ENCODE measurements at regions not wholly inside any gene's neighbourhood (a gene's known extent, or its start where the extent isn't known, plus 50 kb on each side); places are given as distances from the start of the nearest gene placed in this dataset.

GRCh38 chr15:70202756-70203155, 105.0 kb upstream of the TLE3 start:
- no peak for TF ChIP-seq CTCF (IDR thresholded peaks at IDR 0.05; ENCODE audit: extremely low read depth, insufficient read depth, missing control alignments)
- DNase-seq (ENCODE audit: low spot score), result no peak
- in situ Hi-C loops (cut with MboI; ENCODE audit: low pct_unique_long_range_greater_than_20kb, low sequenced_read_pairs, unreplicated experiment), result no loop called here

GRCh38 chr15:70201425-70201775, 103.7 kb upstream of the TLE3 start:
- no peak for TF ChIP-seq CTCF (IDR thresholded peaks at IDR 0.05; ENCODE audit: extremely low read depth, insufficient read depth, missing control alignments)
- in situ Hi-C loops (cut with MboI; ENCODE audit: low pct_unique_long_range_greater_than_20kb, low sequenced_read_pairs, unreplicated experiment), result no loop called here
- DNase-seq (ENCODE audit: low spot score), result no peak

GRCh38 chr15:70200511-70201424, 103.1 kb upstream of the TLE3 start:
- no peak for TF ChIP-seq CTCF (IDR thresholded peaks at IDR 0.05; ENCODE audit: extremely low read depth, insufficient read depth, missing control alignments)
- in situ Hi-C loops (cut with MboI; ENCODE audit: low pct_unique_long_range_greater_than_20kb, low sequenced_read_pairs, unreplicated experiment), result no loop called here
- DNase-seq (ENCODE audit: low spot score), result no peak

GRCh38 chr15:70199540-70200410, 102.1 kb upstream of the TLE3 start:
- DNase-seq (ENCODE audit: low spot score), result peak; percentile 35
- in situ Hi-C loops (cut with MboI; ENCODE audit: low pct_unique_long_range_greater_than_20kb, low sequenced_read_pairs, unreplicated experiment), result no loop called here
- TF ChIP-seq CTCF (IDR thresholded peaks at IDR 0.05; ENCODE audit: extremely low read depth, insufficient read depth, missing control alignments), result no peak

GRCh38 chr15:70199124-70199482, 101.4 kb upstream of the TLE3 start:
- no peak for DNase-seq (ENCODE audit: low spot score)
- no peak for TF ChIP-seq CTCF (IDR thresholded peaks at IDR 0.05; ENCODE audit: extremely low read depth, insufficient read depth, missing control alignments)
- in situ Hi-C loops (cut with MboI; ENCODE audit: low pct_unique_long_range_greater_than_20kb, low sequenced_read_pairs, unreplicated experiment), result no loop called here

GRCh38 chr15:70198441-70199123, 100.9 kb upstream of the TLE3 start:
- no peak for DNase-seq (ENCODE audit: low spot score)
- no peak for TF ChIP-seq CTCF (IDR thresholded peaks at IDR 0.05; ENCODE audit: extremely low read depth, insufficient read depth, missing control alignments)
- in situ Hi-C loops (cut with MboI; ENCODE audit: low pct_unique_long_range_greater_than_20kb, low sequenced_read_pairs, unreplicated experiment), result no loop called here

All from GM13977 (cell line).